Panc1 (cell line): ENCODE measurements at regions not wholly inside any gene's neighbourhood (a gene's known extent, or its start where the extent isn't known, plus 50 kb on each side); places are given as distances from the start of the nearest gene placed in this dataset.

ENCODE experiments used
- ATAC-seq: fragments of 200-7000 bp; cut with Tn5 transposase; 2 replicates; pipeline ENCODE4 v1.9.1; 2020; ENCODE audit warnings: mild to moderate bottlenecking, moderate library complexity
- BruUV-seq: library from RNA; stranded (reverse); fragments of 400-500 nt; replicated peaks from 2 replicates; lab custom pipeline; 2021; lab: Mats Ljungman, UMichigan
- CTCF ChIA-PET: fragments of 300-600 bp; sonication (Branson Sonifier 250); formaldehyde crosslinking; loops from one replicate; lab custom pipeline; 2022; ENCODE audit warnings: antibody characterized with exemption; lab: Charles Lee
- POLR2A ChIA-PET: fragments of 300-600 bp; sonication (Branson Sonifier 250); formaldehyde crosslinking; loops from one replicate; lab custom pipeline; 2022; ENCODE audit warnings: antibody characterized with exemption; lab: Charles Lee
- DNase-seq: peaks from one replicate; pipeline ENCODE4 v3.0.0-alpha.2; 2010; ENCODE audit warnings: low read depth, low spot score
- H3K27ac ChIP-seq: 2 replicates; pipeline ENCODE4 v1.5.1; 2011; ENCODE audit warnings: mild to moderate bottlenecking, low read length, inconsistent platforms
- H3K27me3 ChIP-seq: fragments of 200-500 bp; sonication (Bioruptor generic); 2 replicates; pipeline ENCODE4 v1.6.0; 2014; ENCODE audit warnings: low read length, inconsistent platforms; ENCODE audit not compliant: control insufficient read depth, insufficient read depth
- H3K36me3 ChIP-seq: fragments of 200-500 bp; sonication (Bioruptor generic); 2 replicates; pipeline ENCODE4 v1.5.1; 2014; ENCODE audit warnings: inconsistent platforms, mild to moderate bottlenecking, low read length, moderate library complexity; ENCODE audit not compliant: control insufficient read depth, insufficient read depth
- H3K4me1 ChIP-seq: 2 replicates; pipeline ENCODE4 v1.5.1; 2011; ENCODE audit warnings: inconsistent platforms, mild to moderate bottlenecking, low read length, moderate library complexity; ENCODE audit not compliant: control insufficient read depth, insufficient read depth
- H3K4me3 ChIP-seq, 2 experiments: 2 replicates each; pipeline ENCODE4 v1.5.1; 2011 to 2012; ENCODE audit warnings: low read depth in 2 of 2, low read length in 2 of 2, mild to moderate bottlenecking in 2 of 2, inconsistent platforms in 1 of 2, moderate library complexity in 1 of 2
- H3K9me3 ChIP-seq: fragments of 200-500 bp; sonication (Bioruptor generic); 2 replicates; pipeline ENCODE4 v1.5.1; 2014; ENCODE audit warnings: low read depth, mild to moderate bottlenecking, inconsistent platforms, low read length, moderate library complexity; ENCODE audit not compliant: control insufficient read depth, insufficient read depth
- CTCF ChIP-seq: fragments of 450-650 bp; IDR thresholded peaks from 2 replicates; pipeline ENCODE4 v1.5.1; 2017; ENCODE audit warnings: mild to moderate bottlenecking
- POLR2AphosphoS5 ChIP-seq: IDR thresholded peaks from 2 replicates; pipeline ENCODE4 v1.6.1; 2012; ENCODE audit warnings: mild to moderate bottlenecking, low read depth, low read length, moderate library complexity
- REST ChIP-seq, 2 experiments: IDR thresholded peaks; 2 replicates each; pipeline ENCODE4 v1.6.1; 2011 to 2012; ENCODE audit warnings: low read depth in 2 of 2, control low read depth in 1 of 2, low read length in 1 of 2, mild to moderate bottlenecking in 1 of 2, moderate library complexity in 1 of 2; ENCODE audit not compliant: insufficient read depth in 1 of 2
- SIN3A ChIP-seq: IDR thresholded peaks from 2 replicates; pipeline ENCODE4 v1.6.1; 2012; ENCODE audit warnings: low read depth, mild to moderate bottlenecking, low read length, moderate library complexity, borderline replicate concordance; ENCODE audit not compliant: insufficient read depth
- TCF7L2 ChIP-seq: IDR thresholded peaks from 2 replicates; pipeline ENCODE4 v1.6.1; 2011; ENCODE audit warnings: mild to moderate bottlenecking, low read depth, low read length, inconsistent platforms
- in situ Hi-C: cut with HindIII; loops from 2 replicates; pipeline ENCODE4 v1.10.0; 2016; ENCODE audit warnings: low sequenced_read_pairs, low pct_unique_long_range_greater_than_20kb
- intact Hi-C: fragments of 100-400 bp; cut with micrococcal nuclease; formaldehyde crosslinking; loops from one replicate; pipeline ENCODE4 v1.10.0; 2022; ENCODE audit not compliant: unreplicated experiment

GRCh38 chr10:16360425-16360824 lies 76.4 kb upstream of the PTER start:
- CTCF ChIA-PET = no interaction called here

GRCh38 chr10:16361086-16361485 lies 75.7 kb upstream of the PTER start:
- no peak overlapping the region for H3K4me3 ChIP-seq
- intact Hi-C loops (no loop called here), in situ Hi-C loops (no loop called here)
- H3K9me3 ChIP-seq = no peaks in the 10 kb centered on the region
- H3K36me3 ChIP-seq = no peaks in the 10 kb centered on the region
- TF ChIP-seq TCF7L2 (no peak), POLR2AphosphoS5 (no peak), REST (IDR thresholded peaks at IDR 0.05; ENCODE audit: insufficient read depth in 1 of 2, low read depth in 2 of 2, low read length in 1 of 2) (no peak), CTCF (no peak), SIN3A (no peak)
- ATAC-seq = no peak
- H3K27me3 ChIP-seq = no peaks in the 10 kb centered on the region
- H3K4me1 ChIP-seq = no peaks in the 10 kb centered on the region
- BruUV-seq = no TSS peak
- no peak for DNase-seq
- POLR2A ChIA-PET = no interaction called here
- no peak overlapping the region for H3K27ac ChIP-seq
- CTCF ChIA-PET = no interaction called here

More at GRCh38 chr10:16360425-16360824, 76.4 kb upstream of the PTER start:
- no TSS peak for BruUV-seq
- no peak overlapping the region for H3K27ac ChIP-seq
- intact Hi-C loops = no loop called here
- no peaks in the 10 kb centered on the region for H3K36me3 ChIP-seq
- no peak overlapping the region for H3K4me3 ChIP-seq
- POLR2A ChIA-PET = no interaction called here
- in situ Hi-C loops = no loop called here
- H3K4me1 ChIP-seq = no peaks in the 10 kb centered on the region
- H3K9me3 ChIP-seq = no peaks in the 10 kb centered on the region
- TF ChIP-seq TCF7L2 (no peak), REST (IDR thresholded peaks at IDR 0.05; ENCODE audit: insufficient read depth in 1 of 2, low read depth in 2 of 2, low read length in 1 of 2) (no peak), CTCF (no peak), SIN3A (no peak), POLR2AphosphoS5 (no peak)
- no peak for DNase-seq
- no peaks in the 10 kb centered on the region for H3K27me3 ChIP-seq
- ATAC-seq = no peak
